HepG2 (cell line): ENCODE measurements at regions not wholly inside any gene's neighbourhood (a gene's known extent, or its start where the extent isn't known, plus 50 kb on each side); places are given as distances from the start of the nearest gene placed in this dataset.

Source experiments
- ATAC-seq: fragments of 200-7000 bp; cut with Tn5 transposase; 3 replicates; pipeline ENCODE4 v1.9.1; 2020; ENCODE audit warnings: mild to moderate bottlenecking, moderate library complexity
- BruUV-seq: library from RNA; stranded (reverse); fragments of 400-500 nt; replicated peaks from 2 replicates; lab custom pipeline; 2021; lab: Mats Ljungman, UMichigan
- CTCF ChIA-PET: fragments of 300-600 bp; formaldehyde crosslinking; extraction: SDS; loops from one replicate; lab custom pipeline; 2021; ENCODE audit warnings: low total read pairs, inconsistent platforms, low intra/inter-chr PET ratio; lab: Yijun Ruan, JAX
- POLR2A ChIA-PET: fragments of 350-600 bp; sonication (Branson Sonifier 250); formaldehyde crosslinking; loops from one replicate; lab custom pipeline; 2020; ENCODE audit warnings: antibody characterized with exemption, inconsistent platforms; lab: Yijun Ruan, JAX
- DNase-seq: peaks from one replicate; pipeline ENCODE4 v3.0.0-alpha.2; 2015; ENCODE audit warnings: low spot score
- FAIRE-seq: peaks from 3 replicates; lab custom pipeline; 2011; peaks lifted over from hg19 to GRCh38; lab: Jason Lieb, UNC
- H2AFZ ChIP-seq: one replicate; pipeline ENCODE4 v1.6.1; 2011; ENCODE audit warnings: low read length, inconsistent platforms
- H3K27ac ChIP-seq: fragments of 300-600 bp; 3 replicates; pipeline ENCODE4 v1.8.0; 2011; ENCODE audit warnings: mixed run types, mild to moderate bottlenecking, mixed read lengths, low read length, inconsistent platforms; ENCODE audit not compliant: insufficient read depth; ENCODE audit errors: extremely low read length
- H3K27me3 ChIP-seq, 2 experiments: fragments of 200-600 bp in 1 of 2; 2 replicates in 1 of 2; 3 replicates in 1 of 2; pipeline versions ENCODE4 v1.6.0 to v1.8.0; 2011; ENCODE audit warnings: low read length in 2 of 2, mild to moderate bottlenecking in 2 of 2, moderate library complexity in 2 of 2, inconsistent platforms in 1 of 2; ENCODE audit not compliant: insufficient read depth in 2 of 2, control insufficient read depth in 1 of 2
- H3K36me3 ChIP-seq, 2 experiments: fragments of 200-600 bp in 1 of 2; replicated peaks in 1 of 2; 2 replicates in 1 of 2; 3 replicates in 1 of 2; pipeline versions ENCODE4 v1.5.1 to v1.8.0; 2011; ENCODE audit warnings: low read length in 2 of 2, inconsistent platforms in 1 of 2; ENCODE audit not compliant: insufficient read depth in 2 of 2, control insufficient read depth in 1 of 2
- H3K4me1 ChIP-seq: 2 replicates; pipeline ENCODE4 v1.5.1; 2012; ENCODE audit warnings: low read length, inconsistent platforms; ENCODE audit not compliant: insufficient read depth
- H3K4me2 ChIP-seq: 2 replicates; pipeline ENCODE4 v1.6.0; 2011; ENCODE audit warnings: low read depth, low read length, inconsistent platforms
- H3K4me3 ChIP-seq, 3 experiments: fragments of 200-600 bp in 1 of 3; sonication (generic), shearing (Covaris generic) in 1 of 3; replicated peaks in 1 of 3; 2 replicates each; pipeline ENCODE4 v1.5.1; 2011 to 2016; ENCODE audit warnings: low read length in 3 of 3, inconsistent platforms in 2 of 3, low read depth in 2 of 3, mild to moderate bottlenecking in 2 of 3, control low read depth in 1 of 3, mixed read lengths in 1 of 3; ENCODE audit not compliant: insufficient read depth in 1 of 3
- H3K79me2 ChIP-seq: one replicate; pipeline ENCODE4 v1.6.1; 2011; ENCODE audit warnings: low read length, inconsistent platforms; ENCODE audit not compliant: insufficient read depth
- H3K9ac ChIP-seq: 2 replicates; pipeline ENCODE4 v1.6.0; 2011; ENCODE audit warnings: mild to moderate bottlenecking, low read depth, low read length, inconsistent platforms; ENCODE audit not compliant: insufficient read depth
- H3K9me3 ChIP-seq: 2 replicates; pipeline ENCODE4 v1.5.1; 2012; ENCODE audit warnings: mild to moderate bottlenecking, low read length
- H4K20me1 ChIP-seq: 2 replicates; pipeline ENCODE4 v1.6.0; 2011; ENCODE audit warnings: inconsistent platforms, mild to moderate bottlenecking, low read length, moderate library complexity; ENCODE audit not compliant: insufficient read depth
- IRX3 ChIP-seq: sonication (generic); formaldehyde crosslinking; IDR thresholded peaks from 2 replicates; pipeline ENCODE4 v1.8.1; 2023; ENCODE audit warnings: mild to moderate bottlenecking, low read depth, missing genetic modification reagents, borderline replicate concordance
- NCOR1 ChIP-seq: fragments of 200-600 bp; sonication (generic); IDR thresholded peaks from 2 replicates; pipeline ENCODE4 v1.7.0; 2017; ENCODE audit warnings: antibody characterized with exemption, low read length, borderline replicate concordance
- NFYC ChIP-seq: IDR thresholded peaks from 2 replicates; pipeline ENCODE4 v1.6.1; 2016; ENCODE audit warnings: missing genetic modification reagents, missing compliant biosample characterization
- NKX3-1 ChIP-seq: sonication (generic); formaldehyde crosslinking; IDR thresholded peaks from 2 replicates; pipeline ENCODE4 v1.5.0; 2020; ENCODE audit warnings: missing genetic modification reagents
- PCBP1 ChIP-seq: fragments of 200-400 bp; formaldehyde crosslinking; IDR thresholded peaks from 2 replicates; pipeline ENCODE4 v1.6.1; 2017; ENCODE audit warnings: mild to moderate bottlenecking, low read depth, low read length, borderline replicate concordance
- SIX4 ChIP-seq: sonication (generic); formaldehyde crosslinking; IDR thresholded peaks from 2 replicates; pipeline ENCODE4 v1.4.0; 2020; ENCODE audit warnings: missing genetic modification reagents
- SKI ChIP-seq: fragments of 450-650 bp; IDR thresholded peaks from one replicate; pipeline ENCODE4 v1.6.1; 2018; ENCODE audit warnings: mild to moderate bottlenecking; ENCODE audit not compliant: partially characterized antibody
- ZNF230 ChIP-seq: sonication (generic); formaldehyde crosslinking; IDR thresholded peaks from 2 replicates; pipeline ENCODE4 v1.4.0; 2020; ENCODE audit warnings: mild to moderate bottlenecking, missing genetic modification reagents
- WGBS: methylation state at CpG from one replicate; pipeline ENCODE4 v1.1.6; 2017; ENCODE audit warnings: low lambda C conversion rate; 5-methylcytosine and 5-hydroxymethylcytosine counted together
- in situ Hi-C: cut with HindIII; loops from 2 replicates; pipeline ENCODE4 v1.10.0; 2017; ENCODE audit warnings: low pct_unique_long_range_greater_than_20kb; ENCODE audit not compliant: extremely low pct_ligation_motif_present
- intact Hi-C: fragments of 100-400 bp; cut with micrococcal nuclease; formaldehyde crosslinking; loops from one replicate; pipeline ENCODE4 v1.10.0; 2022; ENCODE audit not compliant: unreplicated experiment
- TF ChIP-seq, protein P1 (sequence below): sonication (generic); formaldehyde crosslinking; IDR thresholded peaks from 2 replicates; pipeline ENCODE4 v1.5.1; 2020; ENCODE audit warnings: missing genetic modification reagents, mild to moderate bottlenecking, borderline replicate concordance
- TF ChIP-seq, protein P2 (sequence below): IDR thresholded peaks from 2 replicates; pipeline ENCODE4 v1.6.1; 2016; ENCODE audit warnings: missing compliant biosample characterization, missing genetic modification reagents, borderline replicate concordance
- TF ChIP-seq, protein P3 (sequence below): sonication (generic); formaldehyde crosslinking; IDR thresholded peaks from 2 replicates; pipeline ENCODE4 v1.4.0; 2020; ENCODE audit warnings: missing genetic modification reagents

DNA sequence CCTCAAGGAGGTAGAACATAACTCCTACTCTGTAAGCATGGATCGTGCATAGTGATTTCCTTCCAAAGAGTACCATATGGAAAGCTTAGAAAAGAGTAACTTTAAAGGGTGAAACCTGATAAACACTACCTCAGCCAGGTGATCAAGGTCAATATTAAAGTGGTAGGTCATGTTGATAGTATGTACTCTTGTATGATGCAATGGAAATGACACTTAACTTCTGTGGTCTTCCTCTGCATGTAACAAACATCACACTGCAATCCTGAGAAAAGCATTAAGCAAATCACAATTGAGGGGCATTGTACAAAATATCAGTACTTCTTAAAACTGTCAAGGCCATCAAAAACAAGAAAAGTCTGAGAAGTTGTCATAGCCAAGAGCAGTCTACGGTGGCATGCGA, 83.8 kb downstream of the LEPR start:
- no peak for ATAC-seq
- Histone ChIP-seq H3K4me1 (peaks cover under 1% of the 10 kb centered on the region; the same call in 1 of the 2 replicates), H3K4me2 (no peak overlapping the region), H2AFZ (no peak overlapping the region), H3K79me2 (no peaks in the 10 kb centered on the region), H4K20me1 (no peaks in the 10 kb centered on the region), H3K36me3 (no peaks in the 10 kb centered on the region), H3K9ac (no peak overlapping the region), H3K4me3 (no peak overlapping the region), H3K27me3 (no peaks in the 10 kb centered on the region), H3K27ac (no peak overlapping the region), H3K9me3 (no peaks in the 10 kb centered on the region)
- BruUV-seq = no TSS peak
- in situ Hi-C loops (no loop called here), intact Hi-C loops (no loop called here)
- FAIRE-seq = no peak
- ChIA-PET POLR2A (no interaction called here), CTCF (no interaction called here)
- no peak for DNase-seq
- 72% methylated on average over 3 of the region's 3 CpGs for WGBS
- TF ChIP-seq, protein P1, sequence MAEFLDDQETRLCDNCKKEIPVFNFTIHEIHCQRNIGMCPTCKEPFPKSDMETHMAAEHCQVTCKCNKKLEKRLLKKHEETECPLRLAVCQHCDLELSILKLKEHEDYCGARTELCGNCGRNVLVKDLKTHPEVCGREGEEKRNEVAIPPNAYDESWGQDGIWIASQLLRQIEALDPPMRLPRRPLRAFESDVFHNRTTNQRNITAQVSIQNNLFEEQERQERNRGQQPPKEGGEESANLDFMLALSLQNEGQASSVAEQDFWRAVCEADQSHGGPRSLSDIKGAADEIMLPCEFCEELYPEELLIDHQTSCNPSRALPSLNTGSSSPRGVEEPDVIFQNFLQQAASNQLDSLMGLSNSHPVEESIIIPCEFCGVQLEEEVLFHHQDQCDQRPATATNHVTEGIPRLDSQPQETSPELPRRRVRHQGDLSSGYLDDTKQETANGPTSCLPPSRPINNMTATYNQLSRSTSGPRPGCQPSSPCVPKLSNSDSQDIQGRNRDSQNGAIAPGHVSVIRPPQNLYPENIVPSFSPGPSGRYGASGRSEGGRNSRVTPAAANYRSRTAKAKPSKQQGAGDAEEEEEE (CRISPR knock-in tag) = no peak
- TF ChIP-seq PCBP1 = no peak
- TF ChIP-seq, protein P2, sequence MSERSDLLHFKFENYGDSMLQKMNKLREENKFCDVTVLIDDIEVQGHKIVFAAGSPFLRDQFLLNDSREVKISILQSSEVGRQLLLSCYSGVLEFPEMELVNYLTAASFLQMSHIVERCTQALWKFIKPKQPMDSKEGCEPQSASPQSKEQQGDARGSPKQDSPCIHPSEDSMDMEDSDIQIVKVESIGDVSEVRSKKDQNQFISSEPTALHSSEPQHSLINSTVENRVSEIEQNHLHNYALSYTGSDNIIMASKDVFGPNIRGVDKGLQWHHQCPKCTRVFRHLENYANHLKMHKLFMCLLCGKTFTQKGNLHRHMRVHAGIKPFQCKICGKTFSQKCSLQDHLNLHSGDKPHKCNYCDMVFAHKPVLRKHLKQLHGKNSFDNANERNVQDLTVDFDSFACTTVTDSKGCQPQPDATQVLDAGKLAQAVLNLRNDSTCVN (CRISPR knock-in tag) = no peak

DNA sequence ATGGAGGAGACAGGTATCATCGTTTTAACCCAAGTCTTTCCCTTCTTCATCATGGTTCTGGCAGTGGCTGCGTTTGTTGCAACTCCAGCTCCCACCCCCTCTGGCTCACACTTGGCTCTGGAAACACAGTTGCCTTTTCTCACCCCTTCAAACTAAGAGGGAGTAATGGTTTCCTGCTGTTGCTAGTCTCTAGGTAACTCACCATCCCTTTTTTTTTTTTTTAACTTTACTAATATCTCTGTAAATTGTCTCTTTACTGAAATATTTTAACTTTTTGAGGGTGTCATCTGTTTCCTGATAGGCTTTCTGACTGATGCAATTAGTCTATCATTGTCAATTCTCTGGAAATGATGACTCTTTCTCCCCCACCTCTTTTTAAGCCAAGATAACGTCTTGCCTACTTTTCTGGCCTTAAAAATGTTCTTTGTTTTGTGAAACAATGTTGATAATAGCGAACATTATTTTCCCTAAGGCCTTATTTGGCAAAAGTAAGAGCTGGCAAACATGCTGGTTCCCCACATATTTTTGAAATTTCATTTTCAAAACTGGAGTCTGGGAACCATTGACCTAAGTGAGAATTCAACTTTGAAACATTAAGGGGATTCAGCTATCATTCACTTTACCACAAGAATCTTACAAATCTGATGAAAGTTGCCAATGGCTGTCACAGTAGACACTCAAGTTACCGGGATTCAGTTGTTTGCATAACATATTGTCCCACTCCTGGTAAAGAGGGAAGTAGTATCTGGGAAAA, 85.3 kb downstream of the LEPR start:
- FAIRE-seq = no peak
- H3K9ac ChIP-seq = no peak overlapping the region
- no peak for ATAC-seq
- in situ Hi-C loops (no loop called here), intact Hi-C loops (no loop called here)
- peaks cover 8% of the 10 kb centered on the region; the same call in 1 of the 2 replicates for H3K4me1 ChIP-seq
- no peak for DNase-seq
- H3K27ac ChIP-seq = no peak overlapping the region
- BruUV-seq = no TSS peak
- no peaks in the 10 kb centered on the region for H3K9me3 ChIP-seq
- H2AFZ ChIP-seq = no peak overlapping the region
- POLR2A ChIA-PET = no interaction called here
- CTCF ChIA-PET = no interaction called here
- no peaks in the 10 kb centered on the region for H4K20me1 ChIP-seq
- 33% methylated on average over 5 of the region's 5 CpGs for WGBS
- H3K4me2 ChIP-seq = no peak overlapping the region
- no peaks in the 10 kb centered on the region for H3K79me2 ChIP-seq
- H3K36me3 ChIP-seq = no peaks in the 10 kb centered on the region
- no peaks in the 10 kb centered on the region for H3K27me3 ChIP-seq
- H3K4me3 ChIP-seq = no peak overlapping the region
- TF ChIP-seq NFYC (CRISPR knock-in tag) = no peak
- no peak for TF ChIP-seq IRX3 (CRISPR knock-in tag)
- no peak for TF ChIP-seq SKI
- TF ChIP-seq SIX4 = no peak
- no peak for TF ChIP-seq NKX3-1 (CRISPR knock-in tag)
- TF ChIP-seq, protein P3, sequence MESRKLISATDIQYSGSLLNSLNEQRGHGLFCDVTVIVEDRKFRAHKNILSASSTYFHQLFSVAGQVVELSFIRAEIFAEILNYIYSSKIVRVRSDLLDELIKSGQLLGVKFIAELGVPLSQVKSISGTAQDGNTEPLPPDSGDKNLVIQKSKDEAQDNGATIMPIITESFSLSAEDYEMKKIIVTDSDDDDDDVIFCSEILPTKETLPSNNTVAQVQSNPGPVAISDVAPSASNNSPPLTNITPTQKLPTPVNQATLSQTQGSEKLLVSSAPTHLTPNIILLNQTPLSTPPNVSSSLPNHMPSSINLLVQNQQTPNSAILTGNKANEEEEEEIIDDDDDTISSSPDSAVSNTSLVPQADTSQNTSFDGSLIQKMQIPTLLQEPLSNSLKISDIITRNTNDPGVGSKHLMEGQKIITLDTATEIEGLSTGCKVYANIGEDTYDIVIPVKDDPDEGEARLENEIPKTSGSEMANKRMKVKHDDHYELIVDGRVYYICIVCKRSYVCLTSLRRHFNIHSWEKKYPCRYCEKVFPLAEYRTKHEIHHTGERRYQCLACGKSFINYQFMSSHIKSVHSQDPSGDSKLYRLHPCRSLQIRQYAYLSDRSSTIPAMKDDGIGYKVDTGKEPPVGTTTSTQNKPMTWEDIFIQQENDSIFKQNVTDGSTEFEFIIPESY (CRISPR knock-in tag) = no peak
- no peak for TF ChIP-seq NCOR1
- no peak for TF ChIP-seq ZNF230
